ENCODE measurements at regions not wholly inside any gene's neighbourhood (a gene's known extent, or its start where the extent isn't known, plus 50 kb on each side); places are given as distances from the start of the nearest gene placed in this dataset.

- DNase-seq (ENCODE audit: low read depth): no peak
- no peak for TF ChIP-seq CTCF (IDR thresholded peaks at IDR 0.05; ENCODE audit: insufficient read depth, low read depth, low read length, missing control alignments)
- H3K4me3 ChIP-seq (ENCODE audit: low read depth, low read length): no peak overlapping the region
These were observed 1335.3 kb upstream of the CDH2 start for GRCh38 chr18:29512203-29512602.

GRCh38 chr18:29501952-29502351 lies 1325.0 kb upstream of the CDH2 start:
- no peak for DNase-seq (ENCODE audit: low read depth)
- H3K4me3 ChIP-seq (ENCODE audit: low read depth, low read length): no peak overlapping the region
- no peak for TF ChIP-seq CTCF (IDR thresholded peaks at IDR 0.05; ENCODE audit: insufficient read depth, low read depth, low read length, missing control alignments)

- no peak for TF ChIP-seq CTCF (IDR thresholded peaks at IDR 0.05; ENCODE audit: insufficient read depth, low read depth, low read length, missing control alignments)
- H3K4me3 ChIP-seq (ENCODE audit: low read depth, low read length): no peak overlapping the region
- DNase-seq (ENCODE audit: low read depth): no peak
These were observed 1319.3 kb upstream of the CDH2 start for GRCh38 chr18:29496152-29496680.

- no peak overlapping the region for H3K4me3 ChIP-seq (ENCODE audit: low read depth, low read length)
- no peak for DNase-seq (ENCODE audit: low read depth)
- TF ChIP-seq CTCF (IDR thresholded peaks at IDR 0.05; ENCODE audit: insufficient read depth, low read depth, low read length, missing control alignments): no peak
These were observed 1317.4 kb upstream of the CDH2 start for GRCh38 chr18:29494371-29494770.

GRCh38 chr18:29491907-29492306 lies 1315.0 kb upstream of the CDH2 start:
- DNase-seq (ENCODE audit: low read depth): no peak

GRCh38 chr18:29488617-29489016 lies 1311.7 kb upstream of the CDH2 start:
- no peak for TF ChIP-seq CTCF (IDR thresholded peaks at IDR 0.05; ENCODE audit: insufficient read depth, low read depth, low read length, missing control alignments)
- no peak for DNase-seq (ENCODE audit: low read depth)
- no peak overlapping the region for H3K4me3 ChIP-seq (ENCODE audit: low read depth, low read length)

More at GRCh38 chr18:29491907-29492306, 1315.0 kb upstream of the CDH2 start:
- no peak overlapping the region for H3K4me3 ChIP-seq (ENCODE audit: low read depth, low read length)
- TF ChIP-seq CTCF (IDR thresholded peaks at IDR 0.05; ENCODE audit: insufficient read depth, low read depth, low read length, missing control alignments): no peak

GRCh38 chr18:29465526-29465925 lies 1288.6 kb upstream of the CDH2 start:
- no peak for TF ChIP-seq CTCF (IDR thresholded peaks at IDR 0.05; ENCODE audit: insufficient read depth, low read depth, low read length, missing control alignments)
- DNase-seq (ENCODE audit: low read depth): no peak
- H3K4me3 ChIP-seq (ENCODE audit: low read depth, low read length): no peak overlapping the region

Measured in GM12865 (cell line).